ENCODE measurements at regions not wholly inside any gene's neighbourhood (a gene's known extent, or its start where the extent isn't known, plus 50 kb on each side); places are given as distances from the start of the nearest gene placed in this dataset.

DNA sequence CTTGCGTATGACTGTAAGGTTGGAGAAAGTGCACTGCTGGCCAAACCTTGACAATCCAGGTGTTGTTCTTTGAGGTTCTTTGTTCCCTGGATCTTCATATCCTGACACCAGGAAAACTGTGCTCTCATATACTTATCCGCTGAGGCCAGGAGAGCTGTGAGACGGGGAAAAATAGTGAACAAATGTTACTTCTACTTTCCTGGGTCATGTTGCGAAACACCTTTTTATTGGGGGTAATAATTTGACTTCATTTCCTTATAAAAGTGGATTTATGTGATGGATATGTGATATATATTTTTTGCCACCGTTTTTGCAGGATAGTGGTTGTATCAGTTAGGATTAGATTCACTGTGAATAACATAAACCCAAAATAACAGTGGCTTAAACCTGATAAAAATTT lies 336.1 kb downstream of the OSR1 start:
- no peak for DNase-seq (ENCODE audit: low read depth in 1 of 2, low spot score in 1 of 2)
- no peak overlapping the region for H3K4me3 ChIP-seq (replicated peaks; ENCODE audit: insufficient read depth, low read length)
- H3K27ac ChIP-seq (replicated peaks): no peak overlapping the region
- TF ChIP-seq, protein P1, sequence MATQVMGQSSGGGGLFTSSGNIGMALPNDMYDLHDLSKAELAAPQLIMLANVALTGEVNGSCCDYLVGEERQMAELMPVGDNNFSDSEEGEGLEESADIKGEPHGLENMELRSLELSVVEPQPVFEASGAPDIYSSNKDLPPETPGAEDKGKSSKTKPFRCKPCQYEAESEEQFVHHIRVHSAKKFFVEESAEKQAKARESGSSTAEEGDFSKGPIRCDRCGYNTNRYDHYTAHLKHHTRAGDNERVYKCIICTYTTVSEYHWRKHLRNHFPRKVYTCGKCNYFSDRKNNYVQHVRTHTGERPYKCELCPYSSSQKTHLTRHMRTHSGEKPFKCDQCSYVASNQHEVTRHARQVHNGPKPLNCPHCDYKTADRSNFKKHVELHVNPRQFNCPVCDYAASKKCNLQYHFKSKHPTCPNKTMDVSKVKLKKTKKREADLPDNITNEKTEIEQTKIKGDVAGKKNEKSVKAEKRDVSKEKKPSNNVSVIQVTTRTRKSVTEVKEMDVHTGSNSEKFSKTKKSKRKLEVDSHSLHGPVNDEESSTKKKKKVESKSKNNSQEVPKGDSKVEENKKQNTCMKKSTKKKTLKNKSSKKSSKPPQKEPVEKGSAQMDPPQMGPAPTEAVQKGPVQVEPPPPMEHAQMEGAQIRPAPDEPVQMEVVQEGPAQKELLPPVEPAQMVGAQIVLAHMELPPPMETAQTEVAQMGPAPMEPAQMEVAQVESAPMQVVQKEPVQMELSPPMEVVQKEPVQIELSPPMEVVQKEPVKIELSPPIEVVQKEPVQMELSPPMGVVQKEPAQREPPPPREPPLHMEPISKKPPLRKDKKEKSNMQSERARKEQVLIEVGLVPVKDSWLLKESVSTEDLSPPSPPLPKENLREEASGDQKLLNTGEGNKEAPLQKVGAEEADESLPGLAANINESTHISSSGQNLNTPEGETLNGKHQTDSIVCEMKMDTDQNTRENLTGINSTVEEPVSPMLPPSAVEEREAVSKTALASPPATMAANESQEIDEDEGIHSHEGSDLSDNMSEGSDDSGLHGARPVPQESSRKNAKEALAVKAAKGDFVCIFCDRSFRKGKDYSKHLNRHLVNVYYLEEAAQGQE (IDR thresholded peaks at IDR 0.05; ENCODE audit: insufficient replicate concordance, low read depth): no peak
- no peak for TF ChIP-seq GABPA (IDR thresholded peaks at IDR 0.05; ENCODE audit: low read depth)
- no peak for TF ChIP-seq POLR2AphosphoS5 (IDR thresholded peaks at IDR 0.05; ENCODE audit: low read depth)
- no peak for TF ChIP-seq SPI1 (IDR thresholded peaks at IDR 0.05; ENCODE audit: borderline replicate concordance, low read depth)
- TF ChIP-seq, protein P2, sequence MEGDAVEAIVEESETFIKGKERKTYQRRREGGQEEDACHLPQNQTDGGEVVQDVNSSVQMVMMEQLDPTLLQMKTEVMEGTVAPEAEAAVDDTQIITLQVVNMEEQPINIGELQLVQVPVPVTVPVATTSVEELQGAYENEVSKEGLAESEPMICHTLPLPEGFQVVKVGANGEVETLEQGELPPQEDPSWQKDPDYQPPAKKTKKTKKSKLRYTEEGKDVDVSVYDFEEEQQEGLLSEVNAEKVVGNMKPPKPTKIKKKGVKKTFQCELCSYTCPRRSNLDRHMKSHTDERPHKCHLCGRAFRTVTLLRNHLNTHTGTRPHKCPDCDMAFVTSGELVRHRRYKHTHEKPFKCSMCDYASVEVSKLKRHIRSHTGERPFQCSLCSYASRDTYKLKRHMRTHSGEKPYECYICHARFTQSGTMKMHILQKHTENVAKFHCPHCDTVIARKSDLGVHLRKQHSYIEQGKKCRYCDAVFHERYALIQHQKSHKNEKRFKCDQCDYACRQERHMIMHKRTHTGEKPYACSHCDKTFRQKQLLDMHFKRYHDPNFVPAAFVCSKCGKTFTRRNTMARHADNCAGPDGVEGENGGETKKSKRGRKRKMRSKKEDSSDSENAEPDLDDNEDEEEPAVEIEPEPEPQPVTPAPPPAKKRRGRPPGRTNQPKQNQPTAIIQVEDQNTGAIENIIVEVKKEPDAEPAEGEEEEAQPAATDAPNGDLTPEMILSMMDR (IDR thresholded peaks at IDR 0.05; ENCODE audit: insufficient read depth, low read length): no peak
- no peaks in the 10 kb centered on the region for H3K27me3 ChIP-seq (ENCODE audit: insufficient read depth, poor library complexity, severe bottlenecking)

DNA sequence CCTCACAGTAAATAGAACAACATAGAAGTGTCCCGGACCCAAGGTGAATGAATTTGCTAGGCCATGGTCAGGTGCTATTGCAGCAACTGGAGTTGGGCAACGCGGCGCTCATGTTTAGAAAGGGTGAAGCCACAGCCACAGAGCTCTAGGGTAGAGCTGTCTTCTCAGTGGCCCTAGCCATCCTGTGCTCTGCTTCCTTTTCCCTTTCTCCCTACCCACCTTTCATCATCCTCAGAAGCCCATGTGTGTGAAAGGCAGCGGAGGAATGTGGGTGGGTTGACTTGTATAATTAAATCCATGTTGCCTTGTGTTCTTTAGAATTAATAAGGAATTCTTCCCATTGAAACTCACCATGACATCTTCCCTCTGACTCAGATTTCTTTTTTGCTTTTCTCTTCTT lies 336.7 kb downstream of the OSR1 start:
- Histone ChIP-seq H3K27ac (replicated peaks) (no peak overlapping the region), H3K4me3 (replicated peaks; ENCODE audit: insufficient read depth, low read length) (no peak overlapping the region), H3K27me3 (ENCODE audit: insufficient read depth, poor library complexity, severe bottlenecking) (no peaks in the 10 kb centered on the region)
- no peak for TF ChIP-seq SPI1 (IDR thresholded peaks at IDR 0.05; ENCODE audit: borderline replicate concordance, low read depth)
- TF ChIP-seq GABPA (IDR thresholded peaks at IDR 0.05; ENCODE audit: low read depth): no peak
- TF ChIP-seq, protein P2 (IDR thresholded peaks at IDR 0.05; ENCODE audit: insufficient read depth, low read length): no peak
- TF ChIP-seq, protein P1 (IDR thresholded peaks at IDR 0.05; ENCODE audit: insufficient replicate concordance, low read depth): no peak
- TF ChIP-seq POLR2AphosphoS5 (IDR thresholded peaks at IDR 0.05; ENCODE audit: low read depth): no peak
- DNase-seq (ENCODE audit: low read depth in 1 of 2, low spot score in 1 of 2): no peak

DNA sequence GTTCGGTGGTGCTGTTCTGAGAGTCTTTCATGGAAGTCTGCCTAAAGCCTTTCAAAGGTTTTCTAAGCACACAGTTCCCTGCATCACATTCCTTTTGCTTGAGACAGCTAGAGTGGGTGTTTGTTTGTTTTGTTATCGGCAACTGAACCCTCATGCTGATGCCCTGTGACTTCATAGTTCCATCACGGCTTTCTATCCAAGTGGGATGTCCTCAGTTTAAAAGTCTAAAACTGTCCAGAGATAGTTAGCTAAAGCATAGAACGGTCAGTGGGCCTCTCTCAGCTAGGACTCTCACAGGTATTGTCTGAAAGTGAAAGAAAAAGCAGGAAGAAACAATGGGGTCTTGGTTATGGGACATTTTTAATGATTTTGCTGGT lies 337.3 kb downstream of the OSR1 start:
- no peak for DNase-seq (ENCODE audit: low read depth in 1 of 2, low spot score in 1 of 2)
- TF ChIP-seq, protein P2 (IDR thresholded peaks at IDR 0.05; ENCODE audit: insufficient read depth, low read length): no peak
- no peak for TF ChIP-seq POLR2AphosphoS5 (IDR thresholded peaks at IDR 0.05; ENCODE audit: low read depth)
- TF ChIP-seq, protein P1 (IDR thresholded peaks at IDR 0.05; ENCODE audit: insufficient replicate concordance, low read depth): no peak
- TF ChIP-seq GABPA (IDR thresholded peaks at IDR 0.05; ENCODE audit: low read depth): no peak
- TF ChIP-seq SPI1 (IDR thresholded peaks at IDR 0.05; ENCODE audit: borderline replicate concordance, low read depth): no peak
- Histone ChIP-seq H3K27ac (replicated peaks) (no peak overlapping the region), H3K4me3 (replicated peaks; ENCODE audit: insufficient read depth, low read length) (no peak overlapping the region), H3K27me3 (ENCODE audit: insufficient read depth, poor library complexity, severe bottlenecking) (no peaks in the 10 kb centered on the region)
